HL-60 (cell line): ENCODE measurements at regions not wholly inside any gene's neighbourhood (a gene's known extent, or its start where the extent isn't known, plus 50 kb on each side); places are given as distances from the start of the nearest gene placed in this dataset.

ENCODE experiments used
- DNase-seq, 2 experiments: peaks; one replicate each; pipeline ENCODE4 v3.0.0-alpha.2; 2010 to 2020; ENCODE audit warnings: low read depth in 1 of 2, low spot score in 1 of 2
- H3K27ac ChIP-seq: fragments of 250-450 bp; sonication (Bioruptor Pico); replicated peaks from 2 replicates; pipeline ENCODE4 v1.5.1; 2020; ENCODE audit warnings: mild to moderate bottlenecking, moderate library complexity
- H3K27me3 ChIP-seq: fragments of 250-450 bp; sonication (Bioruptor Pico); 2 replicates; pipeline ENCODE4 v1.5.1; 2021; ENCODE audit warnings: mild to moderate bottlenecking, moderate library complexity; ENCODE audit not compliant: insufficient read depth, poor library complexity, severe bottlenecking
- H3K4me3 ChIP-seq: replicated peaks from 2 replicates; pipeline ENCODE4 v1.5.1; 2011; ENCODE audit warnings: mild to moderate bottlenecking, control low read depth, low read length; ENCODE audit not compliant: insufficient read depth
- CTCF ChIP-seq: IDR thresholded peaks from one replicate; pipeline ENCODE4 v1.5.1; 2011; ENCODE audit warnings: low read length, control low read depth, inconsistent platforms; ENCODE audit not compliant: insufficient read depth
- GABPA ChIP-seq: IDR thresholded peaks from 2 replicates; pipeline ENCODE4 v1.6.1; 2012; ENCODE audit warnings: low read depth
- POLR2AphosphoS5 ChIP-seq: IDR thresholded peaks from 2 replicates; pipeline ENCODE4 v1.6.1; 2012; ENCODE audit warnings: low read depth
- REST ChIP-seq: IDR thresholded peaks from 2 replicates; pipeline ENCODE4 v1.6.1; 2012; ENCODE audit warnings: low read depth; ENCODE audit not compliant: insufficient replicate concordance
- SPI1 ChIP-seq: IDR thresholded peaks from 2 replicates; pipeline ENCODE4 v1.6.1; 2012; ENCODE audit warnings: low read depth, mild to moderate bottlenecking, borderline replicate concordance

- DNase-seq: no peak
- H3K27ac ChIP-seq: no peak overlapping the region
Measured at GRCh38 chr12:46494424-46494823, 121.9 kb upstream of the SLC38A2 start.

GRCh38 chr12:46493834-46494181 is 121.2 kb upstream of the SLC38A2 start:
- Histone ChIP-seq H3K27ac (no peak overlapping the region), H3K27me3 (no peaks in the 10 kb centered on the region), H3K4me3 (no peak overlapping the region)
- TF ChIP-seq GABPA: no peak
- no peak for TF ChIP-seq CTCF
- no peak for TF ChIP-seq SPI1
- no peak for TF ChIP-seq POLR2AphosphoS5
- no peak for TF ChIP-seq REST
- no peak for DNase-seq

More at GRCh38 chr12:46494424-46494823, 121.9 kb upstream of the SLC38A2 start:
- Histone ChIP-seq H3K4me3 (no peak overlapping the region), H3K27me3 (no peaks in the 10 kb centered on the region)
- TF ChIP-seq POLR2AphosphoS5 (no peak), CTCF (no peak), GABPA (no peak), SPI1 (no peak), REST (no peak)

GRCh38 chr12:46493150-46493833 is 120.7 kb upstream of the SLC38A2 start:
- no peak overlapping the region for H3K4me3 ChIP-seq
- no peak for TF ChIP-seq REST
- no peak for TF ChIP-seq SPI1
- no peak for TF ChIP-seq CTCF
- TF ChIP-seq POLR2AphosphoS5: no peak
- TF ChIP-seq GABPA: no peak
- no peak for DNase-seq
- no peak overlapping the region for H3K27ac ChIP-seq
- H3K27me3 ChIP-seq: no peaks in the 10 kb centered on the region
